ENCODE measurements at regions not wholly inside any gene's neighbourhood (a gene's known extent, or its start where the extent isn't known, plus 50 kb on each side); places are given as distances from the start of the nearest gene placed in this dataset.
A peak's percentile ranks its signal among the peaks of the same experiment; 100 is the strongest.

GRCh38 chr6:18586133-18586532, 199.0 kb downstream of the RNF144B start:
- intact Hi-C loops (cut with micrococcal nuclease), result no loop called here
- no peak overlapping the region for H3K4me3 Mint-ChIP-seq
- no peaks in the 10 kb centered on the region for H3K9me3 ChIP-seq (replicated peaks in 1 of 2; ENCODE audit: control insufficient read depth in 1 of 2, insufficient read depth in 1 of 2, low read length in 2 of 2)
- no peaks in the 10 kb centered on the region for H3K4me1 Mint-ChIP-seq
- DNase-seq, result no peak
- no peaks in the 10 kb centered on the region for H3K4me1 ChIP-seq (ENCODE audit: control insufficient read depth in 1 of 2, insufficient read depth in 2 of 2, low read length in 2 of 2)
- no peaks in the 10 kb centered on the region for H3K36me3 Mint-ChIP-seq
- H3K4me2 ChIP-seq (replicated peaks; ENCODE audit: extremely low read depth, low read length, poor library complexity, severe bottlenecking), result no peak overlapping the region
- WGBS (ENCODE audit: insufficient coverage), result 87% methylated on average over 8 of the region's 8 CpGs
- H2AFZ ChIP-seq (ENCODE audit: insufficient read depth, low read depth, low read length, poor library complexity, severe bottlenecking), result no peak overlapping the region
- no peak overlapping the region for H3K4me3 ChIP-seq (replicated peaks in 1 of 3; ENCODE audit: low read depth in 2 of 3, low read length in 3 of 3)
- no peak overlapping the region for H3K9ac ChIP-seq (ENCODE audit: insufficient read depth, low read length, poor library complexity, severe bottlenecking)
- H3K27ac ChIP-seq (ENCODE audit: low read depth in 1 of 2, low read length in 2 of 2), result no peak overlapping the region
- TF ChIP-seq CTCF (IDR thresholded peaks at IDR 0.05), result no peak
- no peaks in the 10 kb centered on the region for H4K20me1 ChIP-seq (ENCODE audit: insufficient read depth, low read length)
- no peaks in the 10 kb centered on the region for H3K79me2 ChIP-seq (ENCODE audit: insufficient read depth, low read length)
- peaks cover 0 to 6% (median 0%) of the 10 kb centered on the region in 7 donors for H3K9me3 Mint-ChIP-seq
- no peaks in the 10 kb centered on the region for H3K27me3 ChIP-seq (ENCODE audit: control insufficient read depth in 2 of 2, insufficient read depth in 2 of 2, low read length in 2 of 2)
- peaks cover 0 to 2% (median 2%) of the 10 kb centered on the region in 3 donors for H3K27me3 Mint-ChIP-seq (ENCODE audit: low read depth in 3 of 3)
- H3K27ac Mint-ChIP-seq, result no peak overlapping the region
- H3K36me3 ChIP-seq (replicated peaks in 1 of 2; ENCODE audit: control insufficient read depth in 1 of 2, insufficient read depth in 2 of 2, low read length in 2 of 2), result no peaks in the 10 kb centered on the region

GRCh38 chr6:18595774-18596530, 208.8 kb downstream of the RNF144B start:
- Mint-ChIP-seq H3K4me1 (peaks cover 4% of the 10 kb centered on the region), H3K27me3 (ENCODE audit: low read depth in 3 of 3) (peaks cover 0 to 4% (median 2%) of the 10 kb centered on the region in 3 donors), H3K27ac (no peak overlapping the region), H3K36me3 (no peaks in the 10 kb centered on the region), H3K9me3 (no peaks in the 10 kb centered on the region), H3K4me3 (no peak overlapping the region)
- no peak overlapping the region for H3K27ac ChIP-seq (ENCODE audit: low read depth in 1 of 2, low read length in 2 of 2)
- H3K9me3 ChIP-seq (replicated peaks in 1 of 2; ENCODE audit: control insufficient read depth in 1 of 2, insufficient read depth in 1 of 2, low read length in 2 of 2), result no peaks in the 10 kb centered on the region
- no peak overlapping the region for H3K4me3 ChIP-seq (replicated peaks in 1 of 3; ENCODE audit: low read depth in 2 of 3, low read length in 3 of 3)
- H3K9ac ChIP-seq (ENCODE audit: insufficient read depth, low read length, poor library complexity, severe bottlenecking), result no peak overlapping the region
- peak; percentile 97 for TF ChIP-seq CTCF (IDR thresholded peaks at IDR 0.05)
- H3K36me3 ChIP-seq (replicated peaks in 1 of 2; ENCODE audit: control insufficient read depth in 1 of 2, insufficient read depth in 2 of 2, low read length in 2 of 2), result no peaks in the 10 kb centered on the region
- no peak overlapping the region for H3K4me2 ChIP-seq (replicated peaks; ENCODE audit: extremely low read depth, low read length, poor library complexity, severe bottlenecking)
- DNase-seq, result peak; percentile 11 to 36 (median 32)
- H2AFZ ChIP-seq (ENCODE audit: insufficient read depth, low read depth, low read length, poor library complexity, severe bottlenecking), result peak overlapping the region; percentile 15
- intact Hi-C loops (cut with micrococcal nuclease), result no loop called here
- H3K27me3 ChIP-seq (ENCODE audit: control insufficient read depth in 2 of 2, insufficient read depth in 2 of 2, low read length in 2 of 2), result no peaks in the 10 kb centered on the region
- H4K20me1 ChIP-seq (ENCODE audit: insufficient read depth, low read length), result no peaks in the 10 kb centered on the region
- H3K4me1 ChIP-seq (ENCODE audit: control insufficient read depth in 1 of 2, insufficient read depth in 2 of 2, low read length in 2 of 2), result no peaks in the 10 kb centered on the region
- H3K79me2 ChIP-seq (ENCODE audit: insufficient read depth, low read length), result no peaks in the 10 kb centered on the region
- WGBS (ENCODE audit: insufficient coverage), result no CpG with 5 or more reads among the region's 11 CpGs

Measured in CD14-positive monocyte (primary cell).